ENCODE measurements at regions not wholly inside any gene's neighbourhood (a gene's known extent, or its start where the extent isn't known, plus 50 kb on each side); places are given as distances from the start of the nearest gene placed in this dataset.

GRCh38 chr2:234334756-234335155 is 162.1 kb downstream of the ARL4C start:
- no peak for DNase-seq (ENCODE audit: extremely low read depth, insufficient read length)

GRCh38 chr2:234334151-234334550 is 162.7 kb downstream of the ARL4C start:
- Histone ChIP-seq H3K4me3 (replicated peaks; ENCODE audit: low read depth, low read length) (no peak overlapping the region), H3K27me3 (replicated peaks; ENCODE audit: control insufficient read depth, insufficient read depth, low read length) (no peaks in the 10 kb centered on the region), H3K36me3 (ENCODE audit: control insufficient read depth, insufficient read depth, low read length) (no peaks in the 10 kb centered on the region)
- no peak for TF ChIP-seq CTCF (IDR thresholded peaks at IDR 0.05; ENCODE audit: insufficient read depth, low read length, poor library complexity, severe bottlenecking)
- DNase-seq (ENCODE audit: extremely low read depth, insufficient read length) = no peak

More at GRCh38 chr2:234334756-234335155, 162.1 kb downstream of the ARL4C start:
- H3K36me3 ChIP-seq (ENCODE audit: control insufficient read depth, insufficient read depth, low read length) = no peaks in the 10 kb centered on the region
- no peak overlapping the region for H3K4me3 ChIP-seq (replicated peaks; ENCODE audit: low read depth, low read length)
- H3K27me3 ChIP-seq (replicated peaks; ENCODE audit: control insufficient read depth, insufficient read depth, low read length) = no peaks in the 10 kb centered on the region
- no peak for TF ChIP-seq CTCF (IDR thresholded peaks at IDR 0.05; ENCODE audit: insufficient read depth, low read length, poor library complexity, severe bottlenecking)

DNA sequence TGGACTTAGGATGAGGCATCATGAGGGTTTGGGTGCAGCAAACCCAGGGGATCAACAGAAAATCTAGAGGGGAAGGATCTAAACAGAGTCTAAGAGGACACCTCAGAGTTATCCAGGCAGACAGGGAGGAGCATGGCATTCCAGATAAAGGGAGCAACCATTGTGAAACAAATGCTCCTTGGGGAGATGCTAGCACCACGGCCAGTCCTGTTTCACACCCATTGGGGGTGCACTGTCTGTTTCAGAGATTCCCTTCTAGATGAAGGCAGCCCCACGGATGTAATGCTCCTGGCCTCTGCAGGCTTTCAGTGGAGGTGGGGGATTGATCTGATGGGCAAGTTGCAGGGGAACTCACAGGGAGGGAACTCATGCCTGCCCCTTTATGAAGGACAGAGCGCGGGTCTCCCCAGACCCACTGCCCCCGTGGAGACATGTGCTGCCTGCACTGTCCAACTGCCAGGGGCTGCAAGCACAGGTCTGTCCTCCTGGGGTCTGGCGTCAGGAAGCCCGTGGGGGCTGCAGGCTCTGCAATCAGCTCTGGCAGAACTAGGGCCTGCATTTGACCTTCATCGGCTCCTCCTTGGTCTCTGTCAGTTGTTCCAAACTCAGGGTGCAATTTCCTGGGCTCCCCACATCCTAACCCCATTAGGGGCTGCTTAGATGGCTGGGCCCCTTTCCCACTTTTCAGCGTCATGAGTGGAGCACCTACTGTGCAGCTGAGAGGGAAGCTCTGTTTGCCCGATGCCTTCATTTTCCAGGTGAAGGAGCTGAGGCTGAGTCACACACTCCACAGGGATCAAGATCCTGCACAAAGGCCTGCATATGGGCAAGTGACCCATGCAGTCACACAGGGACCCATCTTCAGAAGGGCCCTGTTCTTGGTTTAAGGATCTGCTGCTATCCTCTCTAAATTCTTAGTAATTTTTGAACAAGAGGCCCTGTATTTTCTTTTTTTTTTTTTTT is 163.4 kb downstream of the ARL4C start:
- no peak for DNase-seq (ENCODE audit: extremely low read depth, insufficient read length)
- no peak overlapping the region for H3K4me3 ChIP-seq (replicated peaks; ENCODE audit: low read depth, low read length)
- no peak for TF ChIP-seq CTCF (IDR thresholded peaks at IDR 0.05; ENCODE audit: insufficient read depth, low read length, poor library complexity, severe bottlenecking)
- H3K36me3 ChIP-seq (ENCODE audit: control insufficient read depth, insufficient read depth, low read length) = no peaks in the 10 kb centered on the region
- H3K27me3 ChIP-seq (replicated peaks; ENCODE audit: control insufficient read depth, insufficient read depth, low read length) = no peaks in the 10 kb centered on the region

- Histone ChIP-seq H3K4me3 (replicated peaks; ENCODE audit: low read depth, low read length) (no peak overlapping the region), H3K36me3 (ENCODE audit: control insufficient read depth, insufficient read depth, low read length) (no peaks in the 10 kb centered on the region), H3K27me3 (replicated peaks; ENCODE audit: control insufficient read depth, insufficient read depth, low read length) (no peaks in the 10 kb centered on the region)
- no peak for DNase-seq (ENCODE audit: extremely low read depth, insufficient read length)
- TF ChIP-seq CTCF (IDR thresholded peaks at IDR 0.05; ENCODE audit: insufficient read depth, low read length, poor library complexity, severe bottlenecking) = no peak
These were observed 164.9 kb downstream of the ARL4C start for GRCh38 chr2:234331966-234332365.

DNA sequence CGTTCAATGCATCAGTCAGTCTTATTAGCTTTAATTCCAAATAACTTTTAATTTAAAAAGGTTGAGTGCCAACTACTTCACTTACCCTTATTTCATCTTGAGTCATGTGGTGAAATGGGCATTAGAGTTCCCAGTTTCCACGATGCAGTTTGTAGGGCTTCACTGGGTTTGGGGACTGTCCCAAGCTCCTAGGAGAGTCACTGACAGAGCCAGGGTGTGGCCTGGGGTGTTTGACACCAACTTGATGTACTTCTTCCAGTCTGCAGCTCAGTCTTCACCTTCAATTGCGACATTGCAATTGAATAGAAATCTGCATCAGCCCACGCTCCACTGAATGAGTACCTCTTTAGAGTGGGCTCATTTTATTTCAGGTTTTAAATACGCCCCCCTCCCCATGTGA is 165.3 kb downstream of the ARL4C start:
- no peak for TF ChIP-seq CTCF (IDR thresholded peaks at IDR 0.05; ENCODE audit: insufficient read depth, low read length, poor library complexity, severe bottlenecking)
- Histone ChIP-seq H3K36me3 (ENCODE audit: control insufficient read depth, insufficient read depth, low read length) (no peaks in the 10 kb centered on the region), H3K27me3 (replicated peaks; ENCODE audit: control insufficient read depth, insufficient read depth, low read length) (no peaks in the 10 kb centered on the region), H3K4me3 (replicated peaks; ENCODE audit: low read depth, low read length) (no peak overlapping the region)
- DNase-seq (ENCODE audit: extremely low read depth, insufficient read length) = no peak
